Ovary (tissue), 7 donors: ENCODE measurements at regions not wholly inside any gene's neighbourhood (a gene's known extent, or its start where the extent isn't known, plus 50 kb on each side); places are given as distances from the start of the nearest gene placed in this dataset.

Experiments
- DNase-seq, 5 donors: peaks; one replicate each; pipeline ENCODE4 v3.0.0-alpha.2; 2019 to 2020
- H3K27ac ChIP-seq, 2 donors: fragments of 200-600 bp; one replicate each; pipeline versions ENCODE4 v1.5.1 to v1.8.0; 2019 to 2022
- H3K27me3 ChIP-seq: fragments of 200-600 bp; one replicate; pipeline ENCODE4 v1.8.0; 2022
- H3K36me3 ChIP-seq: fragments of 200-600 bp; sonication (generic); one replicate; pipeline ENCODE4 v1.5.1; 2019
- H3K4me1 ChIP-seq: one replicate; pipeline ENCODE4 v1.8.1; 2013; ENCODE audit warnings: mild to moderate bottlenecking, moderate library complexity; ENCODE audit not compliant: insufficient read depth
- H3K4me3 ChIP-seq: fragments of 200-600 bp; sonication (generic); one replicate; pipeline ENCODE4 v1.5.1; 2017
- H3K9me3 ChIP-seq, 2 donors: fragments of 200-600 bp in 1 of 2; sonication (generic) in 1 of 2; one replicate each; pipeline versions ENCODE4 v1.5.1 to v1.8.1; 2013 to 2019; ENCODE audit warnings: mild to moderate bottlenecking in 1 of 2, moderate library complexity in 1 of 2
- EP300 ChIP-seq: sonication (generic); formaldehyde crosslinking; IDR thresholded peaks from one replicate; pipeline ENCODE4 v1.6.1; 2017; ENCODE audit warnings: antibody characterized with exemption
- POLR2A ChIP-seq: fragments of 450-650 bp; IDR thresholded peaks from one replicate; pipeline ENCODE4 v1.6.1; 2017; ENCODE audit warnings: antibody characterized with exemption, mild to moderate bottlenecking, moderate library complexity
- WGBS, 3 donors: extraction: QIAGEN DNeasy Blood & Tissue Kit in 1 of 3; methylation state at CpG; one replicate each; pipeline versions ENCODE4 v1.1.5 to v1.1.7; 2013 to 2017; 5-methylcytosine and 5-hydroxymethylcytosine counted together
- intact Hi-C, 4 donors: fragments of 100-400 bp; cut with DNase I; formaldehyde crosslinking; loops; one replicate each; pipeline versions ENCODE4 v1.11.0 to v1.15.1; 2022 to 2023
- TF ChIP-seq, protein P1 (sequence below), 3 donors: fragments of 450-650 bp in 2 of 3; fragments of 200-600 bp in 1 of 3; IDR thresholded peaks; one replicate each; pipeline versions ENCODE4 v1.5.1 to v1.8.0; 2016 to 2022; ENCODE audit warnings: antibody characterized with exemption in 3 of 3, mild to moderate bottlenecking in 1 of 3
- donor health status: DM: no; HTN: no; CAD: no; lungs with moderate emphysema.
- donor health status: DM: no; HTN: no; CAD: no.
- donor health status: Bipolar disorder and iron deficiency.
- donor health status: DM: no; HTN: no; CAD: no.
- donor health status: DM: yes; HTN: yes; CAD: no.

GRCh38 chr6:56863366-56863765 is 91.5 kb upstream of the BEND6 start:
- Histone ChIP-seq H3K27ac (no peak overlapping the region), H3K4me1 (no peaks in the 10 kb centered on the region), H3K4me3 (no peak overlapping the region), H3K27me3 (no peaks in the 10 kb centered on the region), H3K9me3 (no peaks in the 10 kb centered on the region), H3K36me3 (no peaks in the 10 kb centered on the region)
- intact Hi-C loops: loop anchor here in 1 of 4 donors (2.0 kb wide), 1 partner anchor 65 kb away; no protein-coding TSS in a partner anchor
- DNase-seq: no peak
- 0 to 14% (median 2%) methylated on average over 1 of the region's 1 CpG for WGBS, 3 donors
- TF ChIP-seq, protein P1, sequence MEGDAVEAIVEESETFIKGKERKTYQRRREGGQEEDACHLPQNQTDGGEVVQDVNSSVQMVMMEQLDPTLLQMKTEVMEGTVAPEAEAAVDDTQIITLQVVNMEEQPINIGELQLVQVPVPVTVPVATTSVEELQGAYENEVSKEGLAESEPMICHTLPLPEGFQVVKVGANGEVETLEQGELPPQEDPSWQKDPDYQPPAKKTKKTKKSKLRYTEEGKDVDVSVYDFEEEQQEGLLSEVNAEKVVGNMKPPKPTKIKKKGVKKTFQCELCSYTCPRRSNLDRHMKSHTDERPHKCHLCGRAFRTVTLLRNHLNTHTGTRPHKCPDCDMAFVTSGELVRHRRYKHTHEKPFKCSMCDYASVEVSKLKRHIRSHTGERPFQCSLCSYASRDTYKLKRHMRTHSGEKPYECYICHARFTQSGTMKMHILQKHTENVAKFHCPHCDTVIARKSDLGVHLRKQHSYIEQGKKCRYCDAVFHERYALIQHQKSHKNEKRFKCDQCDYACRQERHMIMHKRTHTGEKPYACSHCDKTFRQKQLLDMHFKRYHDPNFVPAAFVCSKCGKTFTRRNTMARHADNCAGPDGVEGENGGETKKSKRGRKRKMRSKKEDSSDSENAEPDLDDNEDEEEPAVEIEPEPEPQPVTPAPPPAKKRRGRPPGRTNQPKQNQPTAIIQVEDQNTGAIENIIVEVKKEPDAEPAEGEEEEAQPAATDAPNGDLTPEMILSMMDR (IDR thresholded peaks at IDR 0.05): no peak
- no peak for TF ChIP-seq EP300
- TF ChIP-seq POLR2A: no peak

- no peak for TF ChIP-seq EP300
- intact Hi-C loops: loop anchor here in 1 of 4 donors (2.0 kb wide), 1 partner anchor 66 kb away; no protein-coding TSS in a partner anchor
- 79 to 92% (median 80%) methylated on average over 3 of the region's 3 CpGs for WGBS, 3 donors
- Histone ChIP-seq H3K4me1 (no peaks in the 10 kb centered on the region), H3K36me3 (no peaks in the 10 kb centered on the region), H3K27me3 (no peaks in the 10 kb centered on the region), H3K27ac (no peak overlapping the region), H3K4me3 (no peak overlapping the region), H3K9me3 (no peaks in the 10 kb centered on the region)
- DNase-seq: no peak
Observed at GRCh38 chr6:56862415-56863175, 92.3 kb upstream of the BEND6 start.

DNA sequence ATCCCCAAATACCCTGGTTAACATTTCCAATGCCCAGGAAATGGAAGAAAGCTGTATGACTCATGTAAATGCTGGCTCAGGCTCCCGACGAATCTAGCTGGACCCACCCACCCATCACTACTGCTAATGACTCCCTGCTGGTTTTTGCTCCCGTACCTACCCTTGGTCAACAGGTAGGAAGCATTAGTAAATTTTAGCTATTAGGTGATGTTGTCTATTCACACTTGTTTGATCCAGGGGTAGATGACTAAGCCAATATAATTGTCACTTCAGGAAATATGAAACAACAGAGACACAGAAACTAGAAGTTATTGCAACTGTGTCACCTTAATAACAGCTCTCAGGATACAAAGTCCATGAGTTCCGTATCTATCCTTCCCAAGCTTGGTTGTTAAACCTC is 94.4 kb upstream of the BEND6 start:
- whole genome bisulfite sequencing, 3 donors: 60 to 63% (median 62%) methylated on average over 4 of the region's 4 CpGs
- intact Hi-C loops: no loop called here
- Histone ChIP-seq H3K27ac (no peak overlapping the region), H3K4me3 (no peak overlapping the region), H3K27me3 (no peaks in the 10 kb centered on the region), H3K4me1 (no peaks in the 10 kb centered on the region), H3K9me3 (no peaks in the 10 kb centered on the region), H3K36me3 (no peaks in the 10 kb centered on the region)
- no peak for DNase-seq
- TF ChIP-seq EP300: no peak
- no peak for TF ChIP-seq POLR2A
- TF ChIP-seq, protein P1 (IDR thresholded peaks at IDR 0.05): no peak

GRCh38 chr6:56856036-56856580 is 98.8 kb upstream of the BEND6 start:
- no peak overlapping the region for H3K27ac ChIP-seq
- DNase-seq: no peak
- H3K9me3 ChIP-seq: no peaks in the 10 kb centered on the region
- no peak overlapping the region for H3K4me3 ChIP-seq
- H3K27me3 ChIP-seq: no peaks in the 10 kb centered on the region
- H3K36me3 ChIP-seq: no peaks in the 10 kb centered on the region
- 43 to 48% (median 43%) methylated on average over 4 of the region's 4 CpGs for WGBS, 3 donors
- intact Hi-C loops: no loop called here
- no peak for TF ChIP-seq POLR2A
- TF ChIP-seq, protein P1 (IDR thresholded peaks at IDR 0.05): no peak
- TF ChIP-seq EP300: no peak
- no peaks in the 10 kb centered on the region for H3K4me1 ChIP-seq

DNA sequence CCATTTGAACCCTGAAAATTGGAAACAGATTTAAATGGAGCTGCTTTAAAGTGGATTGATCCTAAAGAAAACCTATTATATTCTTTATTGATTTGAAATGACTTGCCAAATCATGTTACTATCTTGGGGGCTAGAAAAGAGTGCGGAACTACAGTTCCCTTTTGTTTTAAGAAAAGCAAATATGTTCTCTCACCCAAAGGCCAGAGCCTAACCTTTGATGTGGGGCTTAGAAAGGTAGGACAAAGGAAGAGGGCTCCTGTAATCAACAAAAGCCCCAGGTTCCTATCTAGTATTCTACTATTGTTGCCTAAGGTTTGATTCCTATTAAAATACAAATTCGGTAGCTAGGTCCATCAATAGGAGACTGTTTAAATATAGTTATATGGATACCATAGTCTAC is 100.8 kb upstream of the BEND6 start:
- Histone ChIP-seq H3K27me3 (no peaks in the 10 kb centered on the region), H3K9me3 (no peaks in the 10 kb centered on the region), H3K4me1 (peaks cover 5% of the 10 kb centered on the region), H3K36me3 (no peaks in the 10 kb centered on the region), H3K27ac (no peak overlapping the region), H3K4me3 (no peak overlapping the region)
- intact Hi-C loops: loop anchor here (5.0 kb wide), 3 partner anchors 142 to 217 kb away; no protein-coding TSS in a partner anchor
- DNase-seq: no peak
- TF ChIP-seq POLR2A: no peak
- TF ChIP-seq, protein P1 (IDR thresholded peaks at IDR 0.05): no peak
- no peak for TF ChIP-seq EP300
- WGBS, 3 donors: 95 to 99% (median 97%) methylated on average over 2 of the region's 2 CpGs
